ENCODE measurements at regions not wholly inside any gene's neighbourhood (a gene's known extent, or its start where the extent isn't known, plus 50 kb on each side); places are given as distances from the start of the nearest gene placed in this dataset.
A peak's percentile ranks its signal among the peaks of the same experiment; 100 is the strongest.

GRCh38 chr3:61360297-61360965, 109.2 kb upstream of the FHIT start:
- TF ChIP-seq RELA (CRISPR knock-in tag; IDR thresholded peaks at IDR 0.05; ENCODE audit: borderline replicate concordance) (no peak), JAZF1 (CRISPR knock-in tag; IDR thresholded peaks at IDR 0.05) (no peak), E2F4 (CRISPR knock-in tag; IDR thresholded peaks at IDR 0.05; ENCODE audit: borderline replicate concordance, low read depth) (no peak), MYBL2 (CRISPR knock-in tag; IDR thresholded peaks at IDR 0.05) (no peak), MLX (CRISPR knock-in tag; IDR thresholded peaks at IDR 0.05) (no peak), TEAD1 (CRISPR knock-in tag; IDR thresholded peaks at IDR 0.05) (no peak), ZNF232 (CRISPR knock-in tag; IDR thresholded peaks at IDR 0.05) (no peak), FOXK1 (CRISPR knock-in tag; IDR thresholded peaks at IDR 0.05) (no peak), SMAD3 (CRISPR knock-in tag; IDR thresholded peaks at IDR 0.05; ENCODE audit: borderline replicate concordance) (no peak), SMAD4 (CRISPR knock-in tag; IDR thresholded peaks at IDR 0.05) (no peak), GRHL2 (CRISPR knock-in tag; IDR thresholded peaks at IDR 0.05; ENCODE audit: insufficient replicate concordance, severe bottlenecking) (no peak), ZSCAN18 (CRISPR knock-in tag; IDR thresholded peaks at IDR 0.05) (no peak), FOXJ3 (CRISPR knock-in tag; IDR thresholded peaks at IDR 0.05; ENCODE audit: borderline replicate concordance) (no peak), FOXP4 (CRISPR knock-in tag; IDR thresholded peaks at IDR 0.05) (no peak), KAT7 (CRISPR knock-in tag; IDR thresholded peaks at IDR 0.05; ENCODE audit: borderline replicate concordance) (no peak)
- TF ChIP-seq, protein P1, sequence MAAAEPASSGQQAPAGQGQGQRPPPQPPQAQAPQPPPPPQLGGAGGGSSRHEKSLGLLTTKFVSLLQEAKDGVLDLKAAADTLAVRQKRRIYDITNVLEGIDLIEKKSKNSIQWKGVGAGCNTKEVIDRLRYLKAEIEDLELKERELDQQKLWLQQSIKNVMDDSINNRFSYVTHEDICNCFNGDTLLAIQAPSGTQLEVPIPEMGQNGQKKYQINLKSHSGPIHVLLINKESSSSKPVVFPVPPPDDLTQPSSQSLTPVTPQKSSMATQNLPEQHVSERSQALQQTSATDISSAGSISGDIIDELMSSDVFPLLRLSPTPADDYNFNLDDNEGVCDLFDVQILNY (CRISPR knock-in tag; IDR thresholded peaks at IDR 0.05): no peak
- TF ChIP-seq, protein P2, sequence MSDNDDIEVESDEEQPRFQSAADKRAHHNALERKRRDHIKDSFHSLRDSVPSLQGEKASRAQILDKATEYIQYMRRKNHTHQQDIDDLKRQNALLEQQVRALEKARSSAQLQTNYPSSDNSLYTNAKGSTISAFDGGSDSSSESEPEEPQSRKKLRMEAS (CRISPR knock-in tag; IDR thresholded peaks at IDR 0.05): no peak
- TF ChIP-seq, protein P3, sequence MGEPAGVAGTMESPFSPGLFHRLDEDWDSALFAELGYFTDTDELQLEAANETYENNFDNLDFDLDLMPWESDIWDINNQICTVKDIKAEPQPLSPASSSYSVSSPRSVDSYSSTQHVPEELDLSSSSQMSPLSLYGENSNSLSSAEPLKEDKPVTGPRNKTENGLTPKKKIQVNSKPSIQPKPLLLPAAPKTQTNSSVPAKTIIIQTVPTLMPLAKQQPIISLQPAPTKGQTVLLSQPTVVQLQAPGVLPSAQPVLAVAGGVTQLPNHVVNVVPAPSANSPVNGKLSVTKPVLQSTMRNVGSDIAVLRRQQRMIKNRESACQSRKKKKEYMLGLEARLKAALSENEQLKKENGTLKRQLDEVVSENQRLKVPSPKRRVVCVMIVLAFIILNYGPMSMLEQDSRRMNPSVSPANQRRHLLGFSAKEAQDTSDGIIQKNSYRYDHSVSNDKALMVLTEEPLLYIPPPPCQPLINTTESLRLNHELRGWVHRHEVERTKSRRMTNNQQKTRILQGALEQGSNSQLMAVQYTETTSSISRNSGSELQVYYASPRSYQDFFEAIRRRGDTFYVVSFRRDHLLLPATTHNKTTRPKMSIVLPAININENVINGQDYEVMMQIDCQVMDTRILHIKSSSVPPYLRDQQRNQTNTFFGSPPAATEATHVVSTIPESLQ (CRISPR knock-in tag; IDR thresholded peaks at IDR 0.05): no peak
- Mint-ChIP-seq H3K27me3 (ENCODE audit: low read depth) (peaks cover 3% of the 10 kb centered on the region; the same call in 1 of the 2 replicates), H3K4me1 (no peaks in the 10 kb centered on the region), H3K27ac (no peak overlapping the region), H3K4me3 (no peak overlapping the region), H3K9me3 (peaks cover 39% of the 10 kb centered on the region), H3K36me3 (peaks cover 24% of the 10 kb centered on the region)
- ChIA-PET CTCF (interaction anchor here (0.6 to 1.0 kb wide), 9 partner anchors 11 to 1311 kb away, joined by 3 to 7 read pairs (median 6); no protein-coding TSS in a partner anchor), POLR2A (interaction anchor here (0.7 kb wide), 1 partner anchor 353 kb away, joined by 5 read pairs; no protein-coding TSS in a partner anchor)
- ATAC-seq: peak; percentile 61; the same call in 1 of the 2 replicates
- DNase-seq (ENCODE audit: low spot score): no peak
